HG02678 (cell line): ENCODE measurements at regions not wholly inside any gene's neighbourhood (a gene's known extent, or its start where the extent isn't known, plus 50 kb on each side); places are given as distances from the start of the nearest gene placed in this dataset.
"Not testable (repeated sequence)": the region's sequence is repeated elsewhere in the genome, so short reads cannot be mapped to it uniquely, and the experiment has no call there.

Experiments used
- ATAC-seq: cut with Tn5 transposase; IDR thresholded peaks from one replicate; pipeline ENCODE4 v1.9.1; 2021; ENCODE audit warnings: mild to moderate bottlenecking, moderate library complexity; ENCODE audit not compliant: unreplicated experiment

- no peak for ATAC-seq
Measured at GRCh38 chr2:124967325-124967724, 942.2 kb downstream of the CNTNAP5 start.

GRCh38 chr2:124970030-124970429 is 944.9 kb downstream of the CNTNAP5 start:
- no peak for ATAC-seq

GRCh38 chr2:124973396-124973795 is 948.3 kb downstream of the CNTNAP5 start:
- ATAC-seq = no peak

- ATAC-seq = no peak
Measured at GRCh38 chr2:124975224-124975623, 950.1 kb downstream of the CNTNAP5 start.

GRCh38 chr2:124975648-124976047 is 950.6 kb downstream of the CNTNAP5 start:
- ATAC-seq = no peak

- ATAC-seq = no peak
Measured at GRCh38 chr2:124978597-124978996, 953.5 kb downstream of the CNTNAP5 start.

GRCh38 chr2:124983595-124983994 is 958.5 kb downstream of the CNTNAP5 start:
- no peak for ATAC-seq

- ATAC-seq = no peak
Measured at GRCh38 chr2:124985270-124985669, 960.2 kb downstream of the CNTNAP5 start.

GRCh38 chr2:124986136-124986535 is 961.0 kb downstream of the CNTNAP5 start:
- no peak for ATAC-seq

- not testable (repeated sequence) for ATAC-seq
Measured at GRCh38 chr2:124986870-124987269, 961.8 kb downstream of the CNTNAP5 start.

- ATAC-seq = not testable (repeated sequence)
Measured at GRCh38 chr2:124987436-124987835, 962.3 kb downstream of the CNTNAP5 start.

- no peak for ATAC-seq
Measured at GRCh38 chr2:124988111-124988510, 963.0 kb downstream of the CNTNAP5 start.

- no peak for ATAC-seq
Measured at GRCh38 chr2:124988794-124989193, 963.7 kb downstream of the CNTNAP5 start.

- ATAC-seq = no peak
Measured at GRCh38 chr2:124993809-124994208, 968.7 kb downstream of the CNTNAP5 start.

- ATAC-seq = no peak
Measured at GRCh38 chr2:124995185-124995912, 970.3 kb downstream of the CNTNAP5 start.

- ATAC-seq = no peak
Measured at GRCh38 chr2:124996406-124996805, 971.3 kb downstream of the CNTNAP5 start.

- no peak for ATAC-seq
Measured at GRCh38 chr2:124999906-125000305, 974.8 kb downstream of the CNTNAP5 start.

GRCh38 chr2:125004106-125004800 is 979.2 kb downstream of the CNTNAP5 start:
- ATAC-seq = no peak

GRCh38 chr2:125006676-125007075 is 981.6 kb downstream of the CNTNAP5 start:
- no peak for ATAC-seq

GRCh38 chr2:125028721-125029120 is 1003.6 kb downstream of the CNTNAP5 start:
- ATAC-seq = not testable (repeated sequence)

GRCh38 chr2:125033871-125034270 is 1008.8 kb downstream of the CNTNAP5 start:
- ATAC-seq = no peak

GRCh38 chr2:125037135-125037653 is 1012.1 kb downstream of the CNTNAP5 start:
- no peak for ATAC-seq
